SU-DHL-6 (cell line): ENCODE measurements at regions not wholly inside any gene's neighbourhood (a gene's known extent, or its start where the extent isn't known, plus 50 kb on each side); places are given as distances from the start of the nearest gene placed in this dataset.

Source experiments
- CTCF ChIP-seq: fragments of 200-600 bp; sonication (generic); IDR thresholded peaks from one replicate; pipeline ENCODE4 v1.5.1; 2017; ENCODE audit warnings: antibody characterized with exemption, mild to moderate bottlenecking, low read length, moderate library complexity; ENCODE audit not compliant: insufficient read depth, poor library complexity, severe bottlenecking
- EZH2phosphoT487 ChIP-seq: fragments of 200-600 bp; sonication (generic), shearing (Covaris generic); conservative IDR thresholded peaks from 2 replicates; pipeline ENCODE4 v1.6.1; 2018; ENCODE audit warnings: mild to moderate bottlenecking, antibody characterized with exemption, low read length, moderate library complexity, mixed read lengths

DNA sequence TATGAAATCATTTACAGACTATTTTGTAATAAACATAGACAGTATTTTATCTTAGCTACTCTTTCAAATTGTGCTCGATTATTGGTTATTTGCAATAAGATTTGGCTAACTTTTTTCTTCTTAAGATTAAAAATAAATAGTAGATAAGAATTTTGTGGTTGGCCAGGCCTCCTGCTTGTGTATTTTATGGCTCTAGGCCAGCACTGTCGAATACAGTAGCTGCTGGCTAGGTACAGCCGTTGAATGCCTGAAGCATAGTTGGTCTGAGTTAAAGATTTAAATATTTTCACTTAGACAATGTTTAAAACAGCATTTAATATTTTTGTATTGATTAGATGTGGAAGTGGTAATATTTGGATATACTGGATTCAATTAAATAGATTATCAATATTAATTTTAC, 481.0 kb downstream of the SPRY1 start:
- TF ChIP-seq CTCF (no peak), EZH2phosphoT487 (no peak)
